GM10266 (cell line): ENCODE measurements at regions not wholly inside any gene's neighbourhood (a gene's known extent, or its start where the extent isn't known, plus 50 kb on each side); places are given as distances from the start of the nearest gene placed in this dataset.
"Not testable (repeated sequence)": the region's sequence is repeated elsewhere in the genome, so short reads cannot be mapped to it uniquely, and the experiment has no call there.

Experiments used
- DNase-seq: peaks from one replicate; pipeline ENCODE4 v3.0.0; 2012; ENCODE audit errors: extremely low spot score
- CTCF ChIP-seq: IDR thresholded peaks from 2 replicates; pipeline ENCODE4 v1.5.1; 2012; ENCODE audit warnings: mild to moderate bottlenecking, low read depth; ENCODE audit not compliant: control insufficient read depth, insufficient read depth; ENCODE audit errors: missing control alignments

- no peak for TF ChIP-seq CTCF
- no peak for DNase-seq
Measured at GRCh38 chr2:39871291-39871761, 92.3 kb upstream of the THUMPD2 start.

DNA sequence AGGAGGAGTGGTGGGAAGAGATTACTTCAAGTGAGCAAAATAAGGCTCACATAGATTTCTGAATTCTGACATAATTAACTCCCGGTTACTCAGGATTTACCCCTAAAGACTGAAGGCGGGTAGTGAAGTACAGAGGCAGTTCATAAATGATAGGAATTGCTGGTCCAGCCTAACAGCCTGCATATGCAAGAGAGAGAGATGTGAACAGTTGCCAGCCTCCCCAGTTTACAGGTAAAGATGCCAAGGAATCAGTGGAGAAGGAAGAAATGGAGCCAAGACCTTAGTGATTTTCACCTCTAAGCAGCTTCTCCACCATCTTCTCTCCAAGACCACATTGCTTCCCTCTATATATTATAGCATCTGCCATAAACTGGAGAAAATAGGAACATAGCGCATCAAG lies 91.8 kb upstream of the THUMPD2 start:
- no peak for TF ChIP-seq CTCF
- DNase-seq: no peak

DNA sequence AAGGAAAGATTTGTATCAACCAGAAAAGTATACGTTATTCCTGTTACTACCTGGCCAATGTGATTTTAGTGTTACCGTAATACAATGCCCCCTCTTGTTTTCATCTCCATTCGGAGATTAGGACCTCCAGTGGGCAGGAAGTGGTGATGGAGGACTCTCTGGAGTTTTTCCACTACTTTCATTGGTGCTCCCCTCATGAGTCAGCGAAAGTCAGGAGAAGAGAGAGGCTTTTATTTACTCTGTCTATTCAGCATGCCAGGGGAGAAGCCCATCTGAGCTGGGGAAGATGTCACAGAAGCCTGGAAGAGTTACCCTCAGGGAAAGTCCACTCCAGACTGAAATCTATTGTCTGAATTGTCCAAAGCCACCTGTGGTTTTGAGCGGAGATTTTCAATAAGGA lies 88.2 kb upstream of the THUMPD2 start:
- TF ChIP-seq CTCF: no peak
- no peak for DNase-seq

- DNase-seq: no peak
- no peak for TF ChIP-seq CTCF
Measured at GRCh38 chr2:39865751-39866150, 86.7 kb upstream of the THUMPD2 start.

GRCh38 chr2:39863672-39864071 lies 84.6 kb upstream of the THUMPD2 start:
- DNase-seq: not testable (repeated sequence)

- no peak for TF ChIP-seq CTCF
- no peak for DNase-seq
Measured at GRCh38 chr2:39860538-39860937, 81.5 kb upstream of the THUMPD2 start.

- no peak for TF ChIP-seq CTCF
- DNase-seq: no peak
Measured at GRCh38 chr2:39858677-39859076, 79.6 kb upstream of the THUMPD2 start.

GRCh38 chr2:39855856-39856255 lies 76.8 kb upstream of the THUMPD2 start:
- TF ChIP-seq CTCF: no peak
- DNase-seq: no peak
